ENCODE measurements at regions not wholly inside any gene's neighbourhood (a gene's known extent, or its start where the extent isn't known, plus 50 kb on each side); places are given as distances from the start of the nearest gene placed in this dataset.
"Not testable (repeated sequence)": the region's sequence is repeated elsewhere in the genome, so short reads cannot be mapped to it uniquely, and the experiment has no call there.

- H3K36me3 ChIP-seq; intact Hi-C loops (cut with DNase I; ENCODE audit: low total_unique reads); H3K4me3 ChIP-seq; H3K27ac ChIP-seq; in situ Hi-C loops (cut with MboI; ENCODE audit: low pct_ligation_motif_present in 1 of 4, low pct_unique_long_range_greater_than_20kb in 1 of 4, low sequenced_read_pairs in 3 of 4); H3K4me1 ChIP-seq; H3K27me3 ChIP-seq; DNase-seq; H3K9me3 ChIP-seq: not testable (repeated sequence)
- 40 to 89% methylated on average over 1 to 56 of the region's 56 CpGs for WGBS, 2 donors (ENCODE audit: low coverage in 1 of 2)
- TF ChIP-seq CTCF (IDR thresholded peaks at IDR 0.05): peak; percentile 25 to 60 (median 32)
Measured at GRCh38 chr18:78879072-78879883, 100.3 kb upstream of the SALL3 start.

- in situ Hi-C loops (cut with MboI; ENCODE audit: low pct_ligation_motif_present in 1 of 4, low pct_unique_long_range_greater_than_20kb in 1 of 4, low sequenced_read_pairs in 3 of 4): no loop called here
- 74% methylated on average over 7 of the region's 7 CpGs; no CpG with 5 or more reads in 1 of the 2 donors for WGBS, 2 donors (ENCODE audit: low coverage in 1 of 2)
- Histone ChIP-seq H3K4me1 (no peaks in the 10 kb centered on the region), H3K9me3 (peaks cover 0 to 8% of the 10 kb centered on the region in 2 donors), H3K4me3 (no peak overlapping the region), H3K27me3 (no peaks in the 10 kb centered on the region), H3K27ac (no peak overlapping the region), H3K36me3 (no peaks in the 10 kb centered on the region)
- no peak for DNase-seq
- intact Hi-C loops (cut with DNase I; ENCODE audit: low total_unique reads): no loop called here
- TF ChIP-seq POLR2A (IDR thresholded peaks at IDR 0.05): no peak
- no peak for TF ChIP-seq POLR2AphosphoS5 (IDR thresholded peaks at IDR 0.05)
- no peak for TF ChIP-seq EP300 (IDR thresholded peaks at IDR 0.05; ENCODE audit: low read depth)
- no peak for TF ChIP-seq CTCF (IDR thresholded peaks at IDR 0.05)
Measured at GRCh38 chr18:78882585-78882984, 97.0 kb upstream of the SALL3 start.

- Histone ChIP-seq H3K9me3 (peaks cover 3 to 8% of the 10 kb centered on the region in 2 donors), H3K4me1 (no peaks in the 10 kb centered on the region), H3K27me3 (no peaks in the 10 kb centered on the region), H3K27ac (no peak overlapping the region), H3K36me3 (no peaks in the 10 kb centered on the region), H3K4me3 (no peak overlapping the region)
- no peak for DNase-seq
- intact Hi-C loops (cut with DNase I; ENCODE audit: low total_unique reads) (no loop called here), in situ Hi-C loops (cut with MboI; ENCODE audit: low pct_ligation_motif_present in 1 of 4, low pct_unique_long_range_greater_than_20kb in 1 of 4, low sequenced_read_pairs in 3 of 4) (no loop called here)
- WGBS, 2 donors (ENCODE audit: low coverage in 1 of 2): 79% methylated on average over 4 of the region's 4 CpGs; no CpG with 5 or more reads in 1 of the 2 donors
- no peak for TF ChIP-seq POLR2AphosphoS5 (IDR thresholded peaks at IDR 0.05)
- no peak for TF ChIP-seq EP300 (IDR thresholded peaks at IDR 0.05; ENCODE audit: low read depth)
- TF ChIP-seq POLR2A (IDR thresholded peaks at IDR 0.05): no peak
- no peak for TF ChIP-seq CTCF (IDR thresholded peaks at IDR 0.05)
Measured at GRCh38 chr18:78883501-78883900, 96.1 kb upstream of the SALL3 start.

GRCh38 chr18:78884502-78884901 is 95.1 kb upstream of the SALL3 start:
- TF ChIP-seq CTCF (IDR thresholded peaks at IDR 0.05) (no peak), EP300 (IDR thresholded peaks at IDR 0.05; ENCODE audit: low read depth) (no peak), POLR2A (IDR thresholded peaks at IDR 0.05) (no peak), POLR2AphosphoS5 (IDR thresholded peaks at IDR 0.05) (no peak)
- DNase-seq: no peak
- Histone ChIP-seq H3K27me3 (no peaks in the 10 kb centered on the region), H3K4me3 (no peak overlapping the region), H3K27ac (no peak overlapping the region), H3K4me1 (no peaks in the 10 kb centered on the region), H3K36me3 (no peaks in the 10 kb centered on the region), H3K9me3 (peaks cover 10 to 14% of the 10 kb centered on the region in 2 donors)
- intact Hi-C loops (cut with DNase I; ENCODE audit: low total_unique reads): no loop called here
- in situ Hi-C loops (cut with MboI; ENCODE audit: low pct_ligation_motif_present in 1 of 4, low pct_unique_long_range_greater_than_20kb in 1 of 4, low sequenced_read_pairs in 3 of 4): no loop called here
- WGBS, 2 donors (ENCODE audit: low coverage in 1 of 2): 100% methylated on average over 1 of the region's 1 CpG
